Ovary (tissue), 7 donors: ENCODE measurements at regions not wholly inside any gene's neighbourhood (a gene's known extent, or its start where the extent isn't known, plus 50 kb on each side); places are given as distances from the start of the nearest gene placed in this dataset.

Experiments
- DNase-seq, 5 donors: peaks; one replicate each; pipeline ENCODE4 v3.0.0-alpha.2; 2019 to 2020
- H3K27ac ChIP-seq, 2 donors: fragments of 200-600 bp; one replicate each; pipeline versions ENCODE4 v1.5.1 to v1.8.0; 2019 to 2022
- H3K27me3 ChIP-seq: fragments of 200-600 bp; one replicate; pipeline ENCODE4 v1.8.0; 2022
- H3K36me3 ChIP-seq: fragments of 200-600 bp; sonication (generic); one replicate; pipeline ENCODE4 v1.5.1; 2019
- H3K4me1 ChIP-seq: one replicate; pipeline ENCODE4 v1.8.1; 2013; ENCODE audit warnings: mild to moderate bottlenecking, moderate library complexity; ENCODE audit not compliant: insufficient read depth
- H3K4me3 ChIP-seq: fragments of 200-600 bp; sonication (generic); one replicate; pipeline ENCODE4 v1.5.1; 2017
- H3K9me3 ChIP-seq, 2 donors: fragments of 200-600 bp in 1 of 2; sonication (generic) in 1 of 2; one replicate each; pipeline versions ENCODE4 v1.5.1 to v1.8.1; 2013 to 2019; ENCODE audit warnings: mild to moderate bottlenecking in 1 of 2, moderate library complexity in 1 of 2
- EP300 ChIP-seq: sonication (generic); formaldehyde crosslinking; IDR thresholded peaks from one replicate; pipeline ENCODE4 v1.6.1; 2017; ENCODE audit warnings: antibody characterized with exemption
- POLR2A ChIP-seq: fragments of 450-650 bp; IDR thresholded peaks from one replicate; pipeline ENCODE4 v1.6.1; 2017; ENCODE audit warnings: antibody characterized with exemption, mild to moderate bottlenecking, moderate library complexity
- WGBS, 3 donors: extraction: QIAGEN DNeasy Blood & Tissue Kit in 1 of 3; methylation state at CpG; one replicate each; pipeline versions ENCODE4 v1.1.5 to v1.1.7; 2013 to 2017; 5-methylcytosine and 5-hydroxymethylcytosine counted together
- intact Hi-C, 4 donors: fragments of 100-400 bp; cut with DNase I; formaldehyde crosslinking; loops; one replicate each; pipeline versions ENCODE4 v1.11.0 to v1.15.1; 2022 to 2023
- TF ChIP-seq, protein P1 (sequence below), 3 donors: fragments of 450-650 bp in 2 of 3; fragments of 200-600 bp in 1 of 3; IDR thresholded peaks; one replicate each; pipeline versions ENCODE4 v1.5.1 to v1.8.0; 2016 to 2022; ENCODE audit warnings: antibody characterized with exemption in 3 of 3, mild to moderate bottlenecking in 1 of 3
- donor health status: DM: no; HTN: no; CAD: no; lungs with moderate emphysema.
- donor health status: DM: no; HTN: no; CAD: no.
- donor health status: Bipolar disorder and iron deficiency.
- donor health status: DM: no; HTN: no; CAD: no.
- donor health status: DM: yes; HTN: yes; CAD: no.

DNA sequence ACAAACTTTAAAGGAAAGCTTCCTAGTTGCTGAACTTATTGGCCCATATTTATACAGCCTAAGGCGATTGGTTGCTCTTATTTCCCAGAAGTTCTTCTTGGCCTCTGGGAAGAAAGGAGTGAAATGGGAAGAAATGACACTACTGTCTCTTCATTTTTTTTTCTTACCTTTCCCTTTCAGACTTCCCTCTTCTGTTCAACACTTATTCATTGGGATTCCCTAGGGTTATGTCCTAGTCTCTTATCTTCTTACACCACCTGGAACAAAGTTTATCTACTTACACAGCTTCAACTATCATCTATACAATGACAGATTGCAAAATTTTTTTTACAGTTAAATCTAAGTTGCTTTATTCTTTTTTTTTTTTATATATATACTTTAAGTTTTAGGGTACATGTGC, 68.0 kb downstream of the SNX12 start:
- Histone ChIP-seq H3K4me1 (no peaks in the 10 kb centered on the region), H3K4me3 (no peak overlapping the region), H3K27me3 (no peaks in the 10 kb centered on the region), H3K9me3 (no peaks in the 10 kb centered on the region), H3K27ac (no peak overlapping the region), H3K36me3 (no peaks in the 10 kb centered on the region)
- TF ChIP-seq, protein P1, sequence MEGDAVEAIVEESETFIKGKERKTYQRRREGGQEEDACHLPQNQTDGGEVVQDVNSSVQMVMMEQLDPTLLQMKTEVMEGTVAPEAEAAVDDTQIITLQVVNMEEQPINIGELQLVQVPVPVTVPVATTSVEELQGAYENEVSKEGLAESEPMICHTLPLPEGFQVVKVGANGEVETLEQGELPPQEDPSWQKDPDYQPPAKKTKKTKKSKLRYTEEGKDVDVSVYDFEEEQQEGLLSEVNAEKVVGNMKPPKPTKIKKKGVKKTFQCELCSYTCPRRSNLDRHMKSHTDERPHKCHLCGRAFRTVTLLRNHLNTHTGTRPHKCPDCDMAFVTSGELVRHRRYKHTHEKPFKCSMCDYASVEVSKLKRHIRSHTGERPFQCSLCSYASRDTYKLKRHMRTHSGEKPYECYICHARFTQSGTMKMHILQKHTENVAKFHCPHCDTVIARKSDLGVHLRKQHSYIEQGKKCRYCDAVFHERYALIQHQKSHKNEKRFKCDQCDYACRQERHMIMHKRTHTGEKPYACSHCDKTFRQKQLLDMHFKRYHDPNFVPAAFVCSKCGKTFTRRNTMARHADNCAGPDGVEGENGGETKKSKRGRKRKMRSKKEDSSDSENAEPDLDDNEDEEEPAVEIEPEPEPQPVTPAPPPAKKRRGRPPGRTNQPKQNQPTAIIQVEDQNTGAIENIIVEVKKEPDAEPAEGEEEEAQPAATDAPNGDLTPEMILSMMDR (IDR thresholded peaks at IDR 0.05), result no peak
- no peak for TF ChIP-seq EP300
- no peak for TF ChIP-seq POLR2A
- intact Hi-C loops, result no loop called here
- WGBS, 3 donors, result 49 to 50% (median 50%) methylated on average over 1 of the region's 1 CpG
- DNase-seq, result no peak

DNA sequence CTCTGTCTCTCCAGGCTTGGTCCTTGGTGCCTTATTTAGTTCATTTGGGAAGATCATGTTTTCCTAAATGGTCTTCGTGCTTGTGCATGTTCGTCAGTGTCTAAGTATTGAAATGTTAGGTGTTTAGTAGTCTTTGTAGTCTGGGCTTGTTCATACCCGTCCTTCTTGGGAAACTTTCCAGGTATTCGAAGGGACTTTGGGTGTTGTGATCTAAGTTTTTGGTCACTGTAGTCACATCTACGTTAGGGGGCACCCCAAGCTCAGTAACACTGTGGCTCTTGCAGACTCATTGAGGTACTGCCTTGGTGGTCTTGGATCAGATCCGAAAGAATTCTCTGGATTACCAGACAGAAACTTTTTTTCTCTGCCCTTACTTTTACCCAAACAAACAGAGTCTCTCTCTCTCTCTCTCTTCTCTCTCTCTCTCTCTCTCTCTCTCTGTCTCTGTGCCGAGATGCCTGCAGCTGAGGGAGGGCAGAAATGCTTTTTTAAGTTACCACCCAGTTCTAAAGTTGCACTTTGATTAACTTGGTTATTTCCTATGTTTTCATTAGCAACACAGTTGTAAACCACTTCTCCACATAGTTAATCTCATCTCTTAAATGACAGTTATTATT, 67.6 kb upstream of the SLC7A3 start:
- peak in 4 of 5 donors; percentile 35 to 49 (median 39) for DNase-seq
- no peaks in the 10 kb centered on the region for H3K9me3 ChIP-seq
- no peak overlapping the region for H3K27ac ChIP-seq
- intact Hi-C loops, result no loop called here
- H3K4me3 ChIP-seq, result no peak overlapping the region
- TF ChIP-seq POLR2A (no peak), EP300 (no peak)
- TF ChIP-seq, protein P1 (IDR thresholded peaks at IDR 0.05), result peak in 1 of 3 donors; percentile 42
- H3K27me3 ChIP-seq, result no peaks in the 10 kb centered on the region
- no peaks in the 10 kb centered on the region for H3K4me1 ChIP-seq
- 17 to 21% (median 20%) methylated on average over 7 of the region's 7 CpGs for WGBS, 3 donors
- H3K36me3 ChIP-seq, result no peaks in the 10 kb centered on the region

DNA sequence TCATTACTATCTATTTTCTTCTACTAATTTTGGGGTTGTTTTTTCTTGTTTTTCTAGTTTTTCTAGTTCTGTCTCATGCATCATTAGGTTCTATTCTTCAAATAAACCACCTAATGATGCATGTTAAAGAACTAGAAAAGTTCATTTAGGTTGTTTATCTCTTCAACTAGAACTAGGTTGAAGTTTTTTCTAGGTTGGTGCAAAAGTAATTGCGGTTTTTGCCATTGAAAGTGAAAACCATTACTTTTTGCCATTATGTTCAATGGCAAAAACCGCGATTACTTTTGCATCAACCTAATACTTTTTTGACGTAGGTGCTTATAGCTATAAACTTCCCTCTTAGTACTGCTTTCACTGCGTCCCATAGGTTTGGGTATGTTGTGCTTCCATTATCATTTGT, 64.4 kb upstream of the SLC7A3 start:
- no peak for DNase-seq
- 76 to 87% (median 82%) methylated on average over 5 of the region's 5 CpGs for WGBS, 3 donors
- TF ChIP-seq, protein P1 (IDR thresholded peaks at IDR 0.05), result no peak
- TF ChIP-seq POLR2A (no peak), EP300 (no peak)
- no peaks in the 10 kb centered on the region for H3K36me3 ChIP-seq
- intact Hi-C loops, result no loop called here
- H3K4me3 ChIP-seq, result no peak overlapping the region
- H3K27ac ChIP-seq, result no peak overlapping the region
- no peaks in the 10 kb centered on the region for H3K27me3 ChIP-seq
- no peaks in the 10 kb centered on the region for H3K4me1 ChIP-seq
- H3K9me3 ChIP-seq, result no peaks in the 10 kb centered on the region

DNA sequence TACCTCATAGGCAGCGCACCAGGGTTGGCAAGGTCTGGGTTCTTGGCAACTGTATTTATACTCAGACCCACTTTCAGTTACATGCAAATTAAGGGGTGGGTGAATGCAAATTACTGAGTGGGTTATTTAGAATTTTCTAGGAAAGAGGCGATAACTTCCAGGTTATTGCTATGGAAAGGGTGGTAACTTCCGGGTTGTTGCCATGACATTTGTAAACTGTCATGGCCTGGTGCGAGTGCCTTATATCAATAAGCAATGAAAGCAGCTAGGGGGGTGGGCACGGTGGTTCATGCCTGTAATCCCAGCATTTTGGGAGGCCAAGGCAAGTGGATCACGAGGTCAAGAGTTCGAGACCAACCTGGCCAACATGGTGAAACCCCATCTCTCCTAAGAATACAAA, 57.5 kb upstream of the SLC7A3 start:
- no peak overlapping the region for H3K27ac ChIP-seq
- no peaks in the 10 kb centered on the region for H3K4me1 ChIP-seq
- H3K27me3 ChIP-seq, result no peaks in the 10 kb centered on the region
- no peak overlapping the region for H3K4me3 ChIP-seq
- H3K36me3 ChIP-seq, result no peaks in the 10 kb centered on the region
- WGBS, 3 donors, result 80 to 93% (median 83%) methylated on average over 7 of the region's 7 CpGs
- no peak for DNase-seq
- intact Hi-C loops, result no loop called here
- TF ChIP-seq, protein P1 (IDR thresholded peaks at IDR 0.05), result no peak
- TF ChIP-seq EP300 (no peak), POLR2A (no peak)
- no peaks in the 10 kb centered on the region for H3K9me3 ChIP-seq
